Neural cell (in vitro differentiated cells): ENCODE measurements at regions not wholly inside any gene's neighbourhood (a gene's known extent, or its start where the extent isn't known, plus 50 kb on each side); places are given as distances from the start of the nearest gene placed in this dataset.
"Not testable (repeated sequence)": the region's sequence is repeated elsewhere in the genome, so short reads cannot be mapped to it uniquely, and the experiment has no call there.

Experiments used
- H2AFZ ChIP-seq: fragments of 200-600, 300-800 bp; sonication (generic), shearing (Covaris generic); 2 replicates; pipeline ENCODE4 v1.6.0; 2014; ENCODE audit warnings: low read depth, mild to moderate bottlenecking, antibody characterized with exemption, low read length, moderate library complexity
- H3F3A ChIP-seq: fragments of 200-600 bp; shearing (Covaris generic); 2 replicates; pipeline ENCODE4 v1.6.1; 2016; ENCODE audit warnings: mild to moderate bottlenecking, moderate library complexity, mixed read lengths, antibody characterized with exemption, low read length; ENCODE audit not compliant: insufficient read depth, poor library complexity, severe bottlenecking
- H3K27ac ChIP-seq: fragments of 200-600, 300-800 bp; sonication (generic), shearing (Covaris generic); 2 replicates; pipeline ENCODE4 v1.5.1; 2014; ENCODE audit warnings: mild to moderate bottlenecking, low read length, moderate library complexity
- H3K27me3 ChIP-seq: fragments of 300-800, 200-600 bp; sonication (generic), shearing (Covaris generic); 2 replicates; pipeline ENCODE4 v1.6.0; 2014; ENCODE audit warnings: mild to moderate bottlenecking, low read depth, low read length, moderate library complexity; ENCODE audit not compliant: insufficient read depth
- H3K36me3 ChIP-seq: fragments of 300-800, 200-600 bp; sonication (generic), shearing (Covaris generic); 2 replicates; pipeline ENCODE4 v1.5.1; 2014; ENCODE audit warnings: mild to moderate bottlenecking, antibody characterized with exemption, low read length, moderate library complexity; ENCODE audit not compliant: insufficient read depth
- H3K4me2 ChIP-seq: fragments of 300-800, 200-600 bp; sonication (generic), shearing (Covaris generic); 2 replicates; pipeline ENCODE4 v1.6.0; 2014; ENCODE audit warnings: mild to moderate bottlenecking, low read length
- H3K4me3 ChIP-seq: fragments of 300-800, 200-600 bp; sonication (generic), shearing (Covaris generic); 2 replicates; pipeline ENCODE4 v1.5.1; 2014; ENCODE audit warnings: mild to moderate bottlenecking, low read length, moderate library complexity
- H3K79me2 ChIP-seq: fragments of 200-600 bp; shearing (Covaris generic); replicated peaks from 2 replicates; pipeline ENCODE4 v1.6.0; 2014; ENCODE audit warnings: mild to moderate bottlenecking, low read length, moderate library complexity; ENCODE audit not compliant: insufficient read depth
- H3K9ac ChIP-seq: fragments of 300-800, 200-600 bp; sonication (generic), shearing (Covaris generic); 2 replicates; pipeline ENCODE4 v1.6.1; 2016; ENCODE audit warnings: mild to moderate bottlenecking, low read length, mixed read lengths
- H3K9me2 ChIP-seq: fragments of 200-600 bp; shearing (Covaris generic); 2 replicates; pipeline ENCODE4 v1.6.1; 2016; ENCODE audit warnings: mild to moderate bottlenecking, low read length, mixed read lengths; ENCODE audit not compliant: insufficient read depth
- H3K9me3 ChIP-seq: fragments of 200-600, 300-800 bp; sonication (generic), shearing (Covaris generic); 2 replicates; pipeline ENCODE4 v1.6.1; 2016; ENCODE audit warnings: mild to moderate bottlenecking, mixed run types, low read length, moderate library complexity, mixed read lengths
- H4K20me1 ChIP-seq: fragments of 200-600 bp; shearing (Covaris generic); 2 replicates; pipeline ENCODE4 v1.6.1; 2016; ENCODE audit warnings: mild to moderate bottlenecking, mixed run types; ENCODE audit not compliant: insufficient read depth
- EP300 ChIP-seq: fragments of 450-650 bp; conservative IDR thresholded peaks from 2 replicates; pipeline ENCODE4 v1.6.1; 2014; ENCODE audit warnings: antibody characterized with exemption, mild to moderate bottlenecking, moderate library complexity; ENCODE audit not compliant: poor library complexity, severe bottlenecking
- EZH2 ChIP-seq: fragments of 200-600, 300-800 bp; shearing (Covaris generic), sonication (generic); IDR thresholded peaks from 2 replicates; pipeline ENCODE4 v1.6.1; 2014; ENCODE audit warnings: antibody characterized with exemption, low read length, borderline replicate concordance, mild to moderate bottlenecking; ENCODE audit not compliant: insufficient read depth, poor library complexity, severe bottlenecking
- MXI1 ChIP-seq: fragments of 450-650 bp; conservative IDR thresholded peaks from 2 replicates; pipeline ENCODE4 v1.6.1; 2014; ENCODE audit warnings: antibody characterized with exemption, mild to moderate bottlenecking; ENCODE audit not compliant: poor library complexity, severe bottlenecking
- POLR2AphosphoS5 ChIP-seq: IDR thresholded peaks from 2 replicates; pipeline ENCODE4 v1.6.1; 2012
- RAD21 ChIP-seq: fragments of 450-650 bp; conservative IDR thresholded peaks from 2 replicates; pipeline ENCODE4 v1.6.1; 2014; ENCODE audit warnings: antibody characterized with exemption, mild to moderate bottlenecking, moderate library complexity
- REST ChIP-seq: IDR thresholded peaks from 2 replicates; pipeline ENCODE4 v1.6.1; 2012; ENCODE audit warnings: borderline replicate concordance
- SMC3 ChIP-seq: fragments of 450-650 bp; conservative IDR thresholded peaks from 2 replicates; pipeline ENCODE4 v1.6.1; 2014; ENCODE audit warnings: antibody characterized with exemption, mild to moderate bottlenecking, moderate library complexity; ENCODE audit not compliant: poor library complexity
- TAF1 ChIP-seq: IDR thresholded peaks from 2 replicates; pipeline ENCODE4 v1.6.1; 2012; ENCODE audit warnings: low read depth
- TF ChIP-seq, protein P1 (sequence below): fragments of 450-650 bp; IDR thresholded peaks from 2 replicates; pipeline ENCODE4 v1.5.1; 2014; ENCODE audit warnings: antibody characterized with exemption, mild to moderate bottlenecking, moderate library complexity; ENCODE audit not compliant: poor library complexity, severe bottlenecking

DNA sequence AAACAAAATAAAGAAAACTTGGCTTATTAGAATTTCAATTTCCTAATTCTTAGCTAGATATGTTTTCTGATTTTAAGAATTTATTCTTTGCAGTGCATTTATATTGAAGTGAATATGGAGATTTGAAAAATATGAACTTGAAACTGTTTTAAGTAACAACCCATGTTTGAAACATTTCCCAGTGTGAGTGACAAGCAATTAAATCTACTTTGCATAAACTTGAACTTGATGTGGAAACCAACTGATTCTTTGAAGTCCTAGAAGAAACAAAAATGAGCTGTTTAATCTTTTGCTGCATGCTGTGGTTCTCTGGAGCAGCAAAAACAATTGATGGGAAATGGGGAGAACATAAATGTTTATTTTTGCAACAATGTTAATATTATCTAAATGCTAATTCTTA, 430.2 kb downstream of the ARL4A start:
- H3K4me2 ChIP-seq: no peak overlapping the region
- no peaks in the 10 kb centered on the region for H3K79me2 ChIP-seq
- no peaks in the 10 kb centered on the region for H4K20me1 ChIP-seq
- TF ChIP-seq REST (no peak), POLR2AphosphoS5 (no peak), SMC3 (no peak), TAF1 (no peak), RAD21 (no peak), EP300 (no peak), MXI1 (no peak), EZH2 (no peak)
- TF ChIP-seq, protein P1, sequence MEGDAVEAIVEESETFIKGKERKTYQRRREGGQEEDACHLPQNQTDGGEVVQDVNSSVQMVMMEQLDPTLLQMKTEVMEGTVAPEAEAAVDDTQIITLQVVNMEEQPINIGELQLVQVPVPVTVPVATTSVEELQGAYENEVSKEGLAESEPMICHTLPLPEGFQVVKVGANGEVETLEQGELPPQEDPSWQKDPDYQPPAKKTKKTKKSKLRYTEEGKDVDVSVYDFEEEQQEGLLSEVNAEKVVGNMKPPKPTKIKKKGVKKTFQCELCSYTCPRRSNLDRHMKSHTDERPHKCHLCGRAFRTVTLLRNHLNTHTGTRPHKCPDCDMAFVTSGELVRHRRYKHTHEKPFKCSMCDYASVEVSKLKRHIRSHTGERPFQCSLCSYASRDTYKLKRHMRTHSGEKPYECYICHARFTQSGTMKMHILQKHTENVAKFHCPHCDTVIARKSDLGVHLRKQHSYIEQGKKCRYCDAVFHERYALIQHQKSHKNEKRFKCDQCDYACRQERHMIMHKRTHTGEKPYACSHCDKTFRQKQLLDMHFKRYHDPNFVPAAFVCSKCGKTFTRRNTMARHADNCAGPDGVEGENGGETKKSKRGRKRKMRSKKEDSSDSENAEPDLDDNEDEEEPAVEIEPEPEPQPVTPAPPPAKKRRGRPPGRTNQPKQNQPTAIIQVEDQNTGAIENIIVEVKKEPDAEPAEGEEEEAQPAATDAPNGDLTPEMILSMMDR: no peak
- H3F3A ChIP-seq: no peaks in the 10 kb centered on the region
- H3K4me3 ChIP-seq: no peak overlapping the region
- H2AFZ ChIP-seq: no peak overlapping the region
- no peaks in the 10 kb centered on the region for H3K9me2 ChIP-seq
- H3K27ac ChIP-seq: no peak overlapping the region
- H3K27me3 ChIP-seq: no peaks in the 10 kb centered on the region
- H3K9me3 ChIP-seq: no peaks in the 10 kb centered on the region
- H3K9ac ChIP-seq: no peak overlapping the region
- H3K36me3 ChIP-seq: no peaks in the 10 kb centered on the region

DNA sequence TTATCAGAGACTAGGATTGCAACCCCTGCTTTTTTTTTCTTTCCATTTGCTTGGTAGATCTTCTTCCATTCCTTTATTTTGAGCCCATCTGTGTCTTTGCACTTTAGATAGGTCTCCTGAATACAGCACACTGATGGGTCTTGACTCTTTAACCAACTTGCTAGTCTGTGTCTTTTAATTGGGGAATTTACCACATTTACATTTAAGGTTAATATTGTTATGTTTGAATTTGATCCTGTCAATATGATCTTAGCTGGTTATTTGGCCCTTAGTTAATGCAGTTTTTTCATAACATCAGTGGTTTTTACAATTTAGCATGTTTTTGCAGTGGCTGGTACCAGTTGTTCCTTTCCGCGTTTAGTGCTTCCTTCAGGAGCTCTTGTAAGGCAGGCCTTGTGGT, 437.2 kb downstream of the ARL4A start:
- not testable (repeated sequence) for H3K27me3 ChIP-seq, H3K4me2 ChIP-seq, H3K9ac ChIP-seq, H4K20me1 ChIP-seq, H2AFZ ChIP-seq, H3K9me2 ChIP-seq, H3F3A ChIP-seq, H3K4me3 ChIP-seq, H3K79me2 ChIP-seq, H3K36me3 ChIP-seq, H3K27ac ChIP-seq, H3K9me3 ChIP-seq

- H3K36me3 ChIP-seq: no peaks in the 10 kb centered on the region
- no peaks in the 10 kb centered on the region for H3K79me2 ChIP-seq
- H3K27ac ChIP-seq: no peak overlapping the region
- H3K9me2 ChIP-seq: no peaks in the 10 kb centered on the region
- no peaks in the 10 kb centered on the region for H3K27me3 ChIP-seq
- TF ChIP-seq EZH2 (no peak), MXI1 (no peak), SMC3 (no peak), EP300 (no peak), TAF1 (no peak), RAD21 (no peak), POLR2AphosphoS5 (no peak), REST (no peak)
- TF ChIP-seq, protein P1: no peak
- H3K9me3 ChIP-seq: no peaks in the 10 kb centered on the region
- no peaks in the 10 kb centered on the region for H3F3A ChIP-seq
- no peak overlapping the region for H3K4me3 ChIP-seq
- no peak overlapping the region for H3K9ac ChIP-seq
- no peaks in the 10 kb centered on the region for H4K20me1 ChIP-seq
- no peak overlapping the region for H2AFZ ChIP-seq
- H3K4me2 ChIP-seq: no peak overlapping the region
These were observed 438.9 kb downstream of the ARL4A start for GRCh38 chr7:13126347-13126746.
